ENCODE measurements at regions not wholly inside any gene's neighbourhood (a gene's known extent, or its start where the extent isn't known, plus 50 kb on each side); places are given as distances from the start of the nearest gene placed in this dataset.

- TF ChIP-seq, protein P1, sequence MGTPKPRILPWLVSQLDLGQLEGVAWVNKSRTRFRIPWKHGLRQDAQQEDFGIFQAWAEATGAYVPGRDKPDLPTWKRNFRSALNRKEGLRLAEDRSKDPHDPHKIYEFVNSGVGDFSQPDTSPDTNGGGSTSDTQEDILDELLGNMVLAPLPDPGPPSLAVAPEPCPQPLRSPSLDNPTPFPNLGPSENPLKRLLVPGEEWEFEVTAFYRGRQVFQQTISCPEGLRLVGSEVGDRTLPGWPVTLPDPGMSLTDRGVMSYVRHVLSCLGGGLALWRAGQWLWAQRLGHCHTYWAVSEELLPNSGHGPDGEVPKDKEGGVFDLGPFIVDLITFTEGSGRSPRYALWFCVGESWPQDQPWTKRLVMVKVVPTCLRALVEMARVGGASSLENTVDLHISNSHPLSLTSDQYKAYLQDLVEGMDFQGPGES (IDR thresholded peaks at IDR 0.05) = no peak
- TF ChIP-seq CHD4 (IDR thresholded peaks at IDR 0.05) (no peak), SUZ12 (IDR thresholded peaks at IDR 0.05; ENCODE audit: unreplicated experiment) (no peak), BCLAF1 (IDR thresholded peaks at IDR 0.05) (no peak), POU2F2 (IDR thresholded peaks at IDR 0.05; ENCODE audit: borderline replicate concordance, low read depth, low read length) (no peak), ATF2 (IDR thresholded peaks at IDR 0.05; ENCODE audit: low read length) (no peak)
Observed at GRCh38 chr5:124858612-124859011, 112.2 kb upstream of the ZNF608 start (continued).

DNA sequence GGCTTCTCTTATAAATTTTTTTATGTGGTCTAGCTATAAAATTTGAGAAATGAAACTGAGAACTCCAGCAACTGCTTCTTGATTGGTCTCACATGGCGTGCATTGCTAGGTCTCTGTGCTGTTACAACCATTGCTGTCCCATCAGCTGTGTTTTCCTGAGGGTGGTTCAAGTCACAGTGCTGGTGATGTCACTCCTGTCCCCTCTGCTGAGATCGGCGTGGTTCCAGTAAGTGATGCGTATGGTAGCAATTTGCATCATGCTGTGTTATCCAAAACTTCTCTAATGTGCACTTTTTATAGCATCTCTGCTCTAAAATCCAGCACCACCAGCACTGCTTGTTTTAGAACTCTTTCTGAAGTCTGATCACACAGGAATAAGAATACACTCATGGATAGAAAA is 112.6 kb upstream of the ZNF608 start:
- Histone ChIP-seq H3K4me2 (ENCODE audit: control insufficient read depth, insufficient read depth) (no peak overlapping the region), H3K27ac (ENCODE audit: control insufficient read depth, insufficient read depth) (no peak overlapping the region), H3K4me3 (no peak overlapping the region), H3K9me3 (replicated peaks; ENCODE audit: control insufficient read depth, insufficient read depth, low read length) (no peaks in the 10 kb centered on the region; the same call in 2 of the 3 replicates), H3K4me1 (ENCODE audit: control insufficient read depth, insufficient read depth, low read length) (no peaks in the 10 kb centered on the region; the same call in 1 of the 2 replicates), H2AFZ (ENCODE audit: control insufficient read depth, low read depth, low read length) (no peak overlapping the region), H4K20me1 (ENCODE audit: control insufficient read depth, insufficient read depth) (no peaks in the 10 kb centered on the region), H3K36me3 (ENCODE audit: control insufficient read depth in 2 of 2, insufficient read depth in 2 of 2, low read length in 1 of 2) (no peaks in the 10 kb centered on the region), H3K27me3 (replicated peaks in 1 of 2; ENCODE audit: control insufficient read depth in 2 of 2, insufficient read depth in 2 of 2, low read length in 1 of 2) (no peaks in the 10 kb centered on the region), H3K79me2 (ENCODE audit: control insufficient read depth, insufficient read depth, low read length) (no peaks in the 10 kb centered on the region), H3K9ac (ENCODE audit: control insufficient read depth, insufficient read depth, low read length) (no peak overlapping the region)
- ChIA-PET RAD21 (ENCODE audit: unreplicated experiment) (interaction anchor here (0.8 to 1.3 kb wide), 2 partner anchors 62 to 109 kb away, joined by 3 read pairs; no protein-coding TSS in a partner anchor), CTCF (interaction anchor here (1.5 to 1.8 kb wide), 2 partner anchors 9 to 10 kb away, joined by 3 read pairs; no protein-coding TSS in a partner anchor), POLR2A (no interaction called here), SMC1A (ENCODE audit: uncharacterized antibody, unreplicated experiment) (interaction anchor here (0.9 to 1.8 kb wide), 6 partner anchors 10 to 251 kb away, joined by 3 to 5 read pairs (median 3); no protein-coding TSS in a partner anchor)
- no TSS peak for BruUV-seq (replicated peaks)
- in situ Hi-C loops (cut with MboI) = no loop called here
- 48% methylated on average over 4 of the region's 4 CpGs for WGBS (ENCODE audit: insufficient coverage, insufficient replicate concordance, low lambda C conversion rate, missing lambda C conversion rate)
- intact Hi-C loops (cut with micrococcal nuclease; ENCODE audit: unreplicated experiment) = no loop called here
- ATAC-seq = no peak
- no peak for FAIRE-seq
- no peak for DNase-seq (ENCODE audit: low read depth, low spot score)
- no peak for TF ChIP-seq PBX3 (IDR thresholded peaks at IDR 0.05; ENCODE audit: insufficient replicate concordance, low read depth, low read length)
- TF ChIP-seq SIN3A (IDR thresholded peaks at IDR 0.05; ENCODE audit: low read depth, low read length) = no peak
- no peak for TF ChIP-seq FOXK2 (IDR thresholded peaks at IDR 0.05)
- TF ChIP-seq, protein P2, sequence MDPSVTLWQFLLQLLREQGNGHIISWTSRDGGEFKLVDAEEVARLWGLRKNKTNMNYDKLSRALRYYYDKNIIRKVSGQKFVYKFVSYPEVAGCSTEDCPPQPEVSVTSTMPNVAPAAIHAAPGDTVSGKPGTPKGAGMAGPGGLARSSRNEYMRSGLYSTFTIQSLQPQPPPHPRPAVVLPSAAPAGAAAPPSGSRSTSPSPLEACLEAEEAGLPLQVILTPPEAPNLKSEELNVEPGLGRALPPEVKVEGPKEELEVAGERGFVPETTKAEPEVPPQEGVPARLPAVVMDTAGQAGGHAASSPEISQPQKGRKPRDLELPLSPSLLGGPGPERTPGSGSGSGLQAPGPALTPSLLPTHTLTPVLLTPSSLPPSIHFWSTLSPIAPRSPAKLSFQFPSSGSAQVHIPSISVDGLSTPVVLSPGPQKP (IDR thresholded peaks at IDR 0.05; ENCODE audit: low read depth, low read length) = no peak
- TF ChIP-seq ETV6 (conservative IDR thresholded peaks at IDR 0.05 in 1 of 2, IDR thresholded peaks at IDR 0.05 in 1 of 2; ENCODE audit: borderline replicate concordance in 1 of 2, low read depth in 1 of 2) = no peak
- TF ChIP-seq PML (IDR thresholded peaks at IDR 0.05; ENCODE audit: low read length) = no peak
- TF ChIP-seq BMI1 (IDR thresholded peaks at IDR 0.05; ENCODE audit: borderline replicate concordance) = no peak
- no peak for TF ChIP-seq SREBF2 (IDR thresholded peaks at IDR 0.05; ENCODE audit: low read length)

Measured in GM12878 (cell line).